NCI-H774 (cell line): ENCODE measurements at regions not wholly inside any gene's neighbourhood (a gene's known extent, or its start where the extent isn't known, plus 50 kb on each side); places are given as distances from the start of the nearest gene placed in this dataset.
"Not testable (repeated sequence)": the region's sequence is repeated elsewhere in the genome, so short reads cannot be mapped to it uniquely, and the experiment has no call there.

Source experiments
- DNase-seq: peaks from one replicate; lab custom pipeline; 2025; lab: John Stamatoyannopoulos, UW

- no peak for DNase-seq
Measured at GRCh38 chr4:156545003-156545785, 426.4 kb downstream of the PDGFC start.

- DNase-seq, result no peak
Measured at GRCh38 chr4:156539376-156539775, 432.2 kb downstream of the PDGFC start.

GRCh38 chr4:156538651-156539257 lies 432.8 kb downstream of the PDGFC start:
- no peak for DNase-seq

- no peak for DNase-seq
Measured at GRCh38 chr4:156538210-156538609, 433.4 kb downstream of the PDGFC start.

GRCh38 chr4:156537286-156537685 lies 434.3 kb downstream of the PDGFC start:
- DNase-seq, result no peak

GRCh38 chr4:156536661-156537060 lies 434.9 kb downstream of the PDGFC start:
- DNase-seq, result no peak

GRCh38 chr4:156534205-156534604 lies 437.4 kb downstream of the PDGFC start:
- no peak for DNase-seq

GRCh38 chr4:156528216-156528615 lies 443.4 kb downstream of the PDGFC start:
- no peak for DNase-seq

- DNase-seq, result no peak
Measured at GRCh38 chr4:156527237-156527993, 444.2 kb downstream of the PDGFC start.

- DNase-seq, result no peak
Measured at GRCh38 chr4:156523991-156524390, 447.6 kb downstream of the PDGFC start.

GRCh38 chr4:156523492-156523891 lies 448.1 kb downstream of the PDGFC start:
- DNase-seq, result no peak

- DNase-seq, result no peak
Measured at GRCh38 chr4:156521631-156522030, 450.0 kb downstream of the PDGFC start.

- DNase-seq, result no peak
Measured at GRCh38 chr4:156517956-156518355, 453.6 kb downstream of the PDGFC start.

- no peak for DNase-seq
Measured at GRCh38 chr4:156517546-156517945, 454.1 kb downstream of the PDGFC start.

- no peak for DNase-seq
Measured at GRCh38 chr4:156516698-156517097, 454.9 kb downstream of the PDGFC start.

GRCh38 chr4:156515295-156515694 lies 456.3 kb downstream of the PDGFC start:
- DNase-seq, result no peak

- no peak for DNase-seq
Measured at GRCh38 chr4:156512622-156513021, 459.0 kb downstream of the PDGFC start.

- not testable (repeated sequence) for DNase-seq
Measured at GRCh38 chr4:156509921-156510320, 461.7 kb downstream of the PDGFC start.

- no peak for DNase-seq
Measured at GRCh38 chr4:156505341-156505955, 466.2 kb downstream of the PDGFC start.

GRCh38 chr4:156503119-156503518 lies 468.5 kb downstream of the PDGFC start:
- DNase-seq, result no peak

GRCh38 chr4:156501962-156502361 lies 469.6 kb downstream of the PDGFC start:
- DNase-seq, result no peak

GRCh38 chr4:156499684-156500083 lies 471.9 kb downstream of the PDGFC start:
- DNase-seq, result no peak

- no peak for DNase-seq
Measured at GRCh38 chr4:156497486-156497885, 474.1 kb downstream of the PDGFC start.
